ENCODE measurements at regions not wholly inside any gene's neighbourhood (a gene's known extent, or its start where the extent isn't known, plus 50 kb on each side); places are given as distances from the start of the nearest gene placed in this dataset.

DNA sequence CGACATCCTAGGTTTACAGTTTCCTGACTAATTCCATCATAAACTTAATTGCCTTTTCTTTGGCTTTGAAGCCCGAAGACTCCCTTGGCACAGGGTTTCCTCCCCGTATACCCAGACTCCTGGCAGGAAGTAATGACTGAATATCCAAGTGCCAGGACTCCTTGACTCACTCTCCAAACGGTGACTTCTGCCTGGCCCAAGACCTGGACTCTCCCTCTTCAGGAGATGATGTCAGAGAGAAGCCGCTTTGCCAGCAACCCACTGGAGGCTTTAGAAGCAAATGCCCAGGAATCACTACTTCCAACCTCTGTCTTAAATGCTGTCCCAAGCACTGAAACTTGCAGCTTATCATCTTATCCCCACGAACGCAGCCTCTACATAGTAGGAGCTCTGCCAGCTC lies 146.5 kb downstream of the RGS9 start:
- no peak for DNase-seq (ENCODE audit: insufficient read length, low spot score)
- TF ChIP-seq, protein P1, sequence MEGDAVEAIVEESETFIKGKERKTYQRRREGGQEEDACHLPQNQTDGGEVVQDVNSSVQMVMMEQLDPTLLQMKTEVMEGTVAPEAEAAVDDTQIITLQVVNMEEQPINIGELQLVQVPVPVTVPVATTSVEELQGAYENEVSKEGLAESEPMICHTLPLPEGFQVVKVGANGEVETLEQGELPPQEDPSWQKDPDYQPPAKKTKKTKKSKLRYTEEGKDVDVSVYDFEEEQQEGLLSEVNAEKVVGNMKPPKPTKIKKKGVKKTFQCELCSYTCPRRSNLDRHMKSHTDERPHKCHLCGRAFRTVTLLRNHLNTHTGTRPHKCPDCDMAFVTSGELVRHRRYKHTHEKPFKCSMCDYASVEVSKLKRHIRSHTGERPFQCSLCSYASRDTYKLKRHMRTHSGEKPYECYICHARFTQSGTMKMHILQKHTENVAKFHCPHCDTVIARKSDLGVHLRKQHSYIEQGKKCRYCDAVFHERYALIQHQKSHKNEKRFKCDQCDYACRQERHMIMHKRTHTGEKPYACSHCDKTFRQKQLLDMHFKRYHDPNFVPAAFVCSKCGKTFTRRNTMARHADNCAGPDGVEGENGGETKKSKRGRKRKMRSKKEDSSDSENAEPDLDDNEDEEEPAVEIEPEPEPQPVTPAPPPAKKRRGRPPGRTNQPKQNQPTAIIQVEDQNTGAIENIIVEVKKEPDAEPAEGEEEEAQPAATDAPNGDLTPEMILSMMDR (IDR thresholded peaks at IDR 0.05; ENCODE audit: insufficient read depth, missing control alignments), result no peak
- no peak for FAIRE-seq

DNA sequence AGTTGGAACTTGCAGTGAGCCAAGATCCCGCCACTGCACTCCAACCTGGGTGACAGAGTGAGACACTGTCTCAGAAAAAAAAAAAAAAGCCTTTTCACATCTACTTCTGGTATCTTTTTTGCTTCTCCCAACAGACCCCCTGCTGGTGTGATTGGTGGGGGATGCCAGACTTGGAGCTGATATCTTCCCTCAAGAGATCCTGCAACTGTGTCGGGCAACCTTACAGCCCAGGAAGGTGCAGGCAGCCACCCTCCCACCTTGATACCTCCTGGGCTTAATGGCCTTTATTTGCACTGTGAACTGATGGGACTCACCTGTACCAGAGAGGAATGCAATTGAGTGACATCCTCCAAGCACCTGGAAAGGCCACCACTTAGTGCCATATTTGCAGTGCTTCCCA lies 142.3 kb downstream of the RGS9 start:
- DNase-seq (ENCODE audit: insufficient read length, low spot score), result no peak
- TF ChIP-seq, protein P1 (IDR thresholded peaks at IDR 0.05; ENCODE audit: insufficient read depth, missing control alignments), result no peak
- no peak for FAIRE-seq

DNA sequence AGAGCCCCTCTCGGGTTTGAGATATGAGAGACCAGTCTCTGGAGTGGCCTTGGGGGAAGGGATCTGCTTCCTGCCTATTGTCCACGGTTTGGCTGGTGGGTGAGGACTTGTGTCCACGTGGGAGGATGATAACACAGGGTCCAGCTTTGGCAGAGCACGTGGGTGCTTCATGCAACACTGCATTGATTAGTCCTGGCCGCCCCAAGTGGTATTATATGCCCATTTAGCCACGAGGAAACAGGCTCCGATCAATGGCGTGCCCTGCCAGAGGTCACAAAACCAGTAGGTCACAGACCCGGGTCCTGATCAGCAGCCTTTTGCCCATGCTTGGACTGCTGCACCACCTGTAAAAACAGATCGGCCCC lies 141.6 kb downstream of the RGS9 start:
- DNase-seq (ENCODE audit: insufficient read length, low spot score) (no peak), FAIRE-seq (no peak)
- TF ChIP-seq, protein P1 (IDR thresholded peaks at IDR 0.05; ENCODE audit: insufficient read depth, missing control alignments), result no peak

DNA sequence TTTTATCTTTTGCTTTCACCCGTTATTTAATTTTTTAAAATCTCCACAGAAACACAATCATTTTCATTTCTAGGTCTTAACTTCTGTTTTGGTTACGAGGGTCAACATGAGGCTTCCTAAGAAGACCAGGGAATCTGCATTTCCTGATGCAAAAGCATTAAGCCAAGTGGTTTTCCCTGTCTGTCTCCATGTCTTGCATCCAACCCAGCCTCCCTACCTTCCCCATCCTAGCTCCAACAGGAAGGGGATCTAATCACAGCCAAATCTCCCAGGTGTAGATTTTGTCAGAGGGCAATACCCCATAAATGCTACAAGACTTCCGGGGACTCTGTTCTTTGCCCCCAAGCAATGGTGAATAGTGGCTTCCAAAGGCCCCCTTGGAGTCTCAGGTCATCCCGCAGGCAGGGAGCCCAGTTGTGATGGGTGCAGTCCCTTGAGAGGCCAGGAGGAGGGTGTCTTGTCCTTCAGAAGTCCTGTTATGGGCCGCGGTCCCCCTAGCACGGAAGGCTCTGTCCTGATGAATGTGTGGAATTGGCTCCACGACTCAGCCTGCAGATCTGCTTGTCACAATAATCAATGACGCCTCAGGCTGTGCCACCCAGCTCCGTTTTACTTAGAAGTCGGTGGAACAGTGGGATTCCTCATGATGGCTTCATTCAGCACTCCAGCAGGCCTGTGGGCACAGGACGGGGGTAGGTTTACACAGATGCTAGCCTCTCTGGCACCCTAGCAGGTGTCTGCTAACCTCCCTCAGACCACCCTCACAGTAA lies 141.1 kb downstream of the RGS9 start:
- no peak for FAIRE-seq
- TF ChIP-seq, protein P1 (IDR thresholded peaks at IDR 0.05; ENCODE audit: insufficient read depth, missing control alignments), result peak; percentile 35
- DNase-seq (ENCODE audit: insufficient read length, low spot score), result no peak

DNA sequence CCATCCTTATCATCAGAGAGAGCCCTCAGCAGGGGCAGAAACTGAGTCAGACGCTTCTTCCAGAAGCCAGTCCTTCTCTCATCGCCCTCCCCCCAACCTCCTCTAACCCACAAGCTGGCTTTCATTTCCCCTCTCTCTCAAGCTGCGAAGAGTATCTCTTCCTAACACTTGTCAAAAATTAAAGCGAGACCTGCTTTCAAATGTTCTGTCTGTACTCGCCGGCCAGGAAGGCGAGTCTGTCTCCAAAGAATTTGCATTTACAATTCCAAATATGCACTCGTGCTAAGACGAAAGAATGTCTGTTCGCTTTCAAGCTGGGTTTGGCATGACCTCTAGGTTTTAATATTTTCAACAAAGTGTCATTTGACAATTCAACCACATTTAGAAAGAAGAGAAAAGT lies 140.4 kb downstream of the RGS9 start:
- no peak for FAIRE-seq
- no peak for DNase-seq (ENCODE audit: insufficient read length, low spot score)
- TF ChIP-seq, protein P1 (IDR thresholded peaks at IDR 0.05; ENCODE audit: insufficient read depth, missing control alignments), result no peak

All from D721Med (cell line).